Hepatocyte (in vitro differentiated cells): ENCODE measurements at regions not wholly inside any gene's neighbourhood (a gene's known extent, or its start where the extent isn't known, plus 50 kb on each side); places are given as distances from the start of the nearest gene placed in this dataset.

Experiments used
- DNase-seq: peaks from one replicate; pipeline ENCODE4 v3.0.0-alpha.2; 2016; ENCODE audit warnings: low spot score
- H2AFZ ChIP-seq: fragments of 200-600 bp; sonication (generic); 2 replicates; pipeline ENCODE4 v1.6.0; 2016; ENCODE audit warnings: antibody characterized with exemption, mild to moderate bottlenecking
- H3K27ac ChIP-seq: fragments of 200-600 bp; sonication (generic); 2 replicates; pipeline ENCODE4 v1.5.1; 2016; ENCODE audit warnings: mild to moderate bottlenecking
- H3K27me3 ChIP-seq: fragments of 200-600 bp; sonication (generic); 2 replicates; pipeline ENCODE4 v1.6.1; 2016
- H3K36me3 ChIP-seq: fragments of 200-600 bp; sonication (generic); replicated peaks from 2 replicates; pipeline ENCODE4 v1.5.1; 2016; ENCODE audit warnings: low read depth; ENCODE audit not compliant: insufficient read depth
- H3K4me1 ChIP-seq: fragments of 200-600 bp; sonication (generic); 2 replicates; pipeline ENCODE4 v1.5.1; 2016; ENCODE audit warnings: mild to moderate bottlenecking, moderate library complexity; ENCODE audit not compliant: insufficient read depth
- H3K4me2 ChIP-seq: fragments of 200-600 bp; sonication (generic); 2 replicates; pipeline ENCODE4 v1.6.0; 2016
- H3K4me3 ChIP-seq: fragments of 200-600 bp; sonication (generic); 2 replicates; pipeline ENCODE4 v1.5.1; 2016; ENCODE audit warnings: mild to moderate bottlenecking
- H3K79me2 ChIP-seq: fragments of 200-600 bp; sonication (generic); 2 replicates; pipeline ENCODE4 v1.6.0; 2017; ENCODE audit warnings: mild to moderate bottlenecking
- H3K9me2 ChIP-seq: fragments of 200-600 bp; sonication (generic); replicated peaks from 2 replicates; pipeline ENCODE4 v1.6.0; 2017; ENCODE audit warnings: mild to moderate bottlenecking; ENCODE audit not compliant: insufficient read depth
- H3K9me3 ChIP-seq: fragments of 200-600 bp; sonication (generic); 2 replicates; pipeline ENCODE4 v1.5.1; 2016; ENCODE audit warnings: low read depth, mild to moderate bottlenecking
- H4K20me1 ChIP-seq: fragments of 200-600 bp; sonication (generic); 2 replicates; pipeline ENCODE4 v1.6.0; 2016; ENCODE audit warnings: mild to moderate bottlenecking; ENCODE audit not compliant: insufficient read depth, poor library complexity, severe bottlenecking
- EZH2 ChIP-seq: fragments of 200-600 bp; sonication (generic); IDR thresholded peaks from 2 replicates; pipeline ENCODE4 v1.6.1; 2016; ENCODE audit warnings: antibody characterized with exemption, mild to moderate bottlenecking, borderline replicate concordance
- EZH2phosphoT487 ChIP-seq: fragments of 200-600 bp; sonication (generic); IDR thresholded peaks from one replicate; pipeline ENCODE4 v1.6.1; 2018; ENCODE audit warnings: antibody characterized with exemption, mild to moderate bottlenecking, low read depth, moderate library complexity; ENCODE audit not compliant: unreplicated experiment, severe bottlenecking
- WGBS: methylation state at CpG from one replicate; pipeline ENCODE4 v1.1.6; 2016; ENCODE audit warnings: low lambda C conversion rate; ENCODE audit errors: missing lambda C conversion rate; 5-methylcytosine and 5-hydroxymethylcytosine counted together
- TF ChIP-seq, protein P1 (sequence below): fragments of 200-600 bp; sonication (generic); IDR thresholded peaks from 2 replicates; pipeline ENCODE4 v1.5.1; 2016; ENCODE audit warnings: antibody characterized with exemption, mild to moderate bottlenecking; ENCODE audit not compliant: poor library complexity

DNA sequence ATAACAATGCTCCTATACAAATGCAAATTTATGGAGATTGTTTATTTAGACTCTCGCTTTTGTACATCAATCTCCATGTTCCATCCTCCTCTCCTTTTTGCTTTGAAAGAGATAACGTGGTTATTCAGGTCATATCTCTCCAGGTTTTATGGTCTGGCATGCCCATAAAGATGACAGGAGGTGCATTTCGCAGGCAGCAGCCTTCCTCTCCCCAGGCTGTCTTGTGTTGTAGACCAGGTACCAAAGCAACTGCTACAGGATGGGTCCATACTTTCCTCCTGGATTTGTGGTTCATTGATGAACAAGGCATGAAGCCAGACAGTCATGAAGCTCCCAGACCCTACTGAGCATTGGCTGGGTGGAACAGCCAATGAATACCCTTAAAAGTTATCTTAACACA, 400.2 kb upstream of the NPVF start:
- Histone ChIP-seq H3K9me3 (no peaks in the 10 kb centered on the region), H3K36me3 (no peaks in the 10 kb centered on the region), H3K27ac (no peak overlapping the region), H3K4me3 (no peak overlapping the region), H3K79me2 (no peaks in the 10 kb centered on the region), H2AFZ (no peak overlapping the region), H3K4me1 (no peaks in the 10 kb centered on the region), H3K27me3 (no peaks in the 10 kb centered on the region), H3K4me2 (no peak overlapping the region), H3K9me2 (no peaks in the 10 kb centered on the region), H4K20me1 (no peaks in the 10 kb centered on the region)
- WGBS, result 75% methylated on average over 3 of the region's 3 CpGs
- DNase-seq, result no peak
- TF ChIP-seq, protein P1, sequence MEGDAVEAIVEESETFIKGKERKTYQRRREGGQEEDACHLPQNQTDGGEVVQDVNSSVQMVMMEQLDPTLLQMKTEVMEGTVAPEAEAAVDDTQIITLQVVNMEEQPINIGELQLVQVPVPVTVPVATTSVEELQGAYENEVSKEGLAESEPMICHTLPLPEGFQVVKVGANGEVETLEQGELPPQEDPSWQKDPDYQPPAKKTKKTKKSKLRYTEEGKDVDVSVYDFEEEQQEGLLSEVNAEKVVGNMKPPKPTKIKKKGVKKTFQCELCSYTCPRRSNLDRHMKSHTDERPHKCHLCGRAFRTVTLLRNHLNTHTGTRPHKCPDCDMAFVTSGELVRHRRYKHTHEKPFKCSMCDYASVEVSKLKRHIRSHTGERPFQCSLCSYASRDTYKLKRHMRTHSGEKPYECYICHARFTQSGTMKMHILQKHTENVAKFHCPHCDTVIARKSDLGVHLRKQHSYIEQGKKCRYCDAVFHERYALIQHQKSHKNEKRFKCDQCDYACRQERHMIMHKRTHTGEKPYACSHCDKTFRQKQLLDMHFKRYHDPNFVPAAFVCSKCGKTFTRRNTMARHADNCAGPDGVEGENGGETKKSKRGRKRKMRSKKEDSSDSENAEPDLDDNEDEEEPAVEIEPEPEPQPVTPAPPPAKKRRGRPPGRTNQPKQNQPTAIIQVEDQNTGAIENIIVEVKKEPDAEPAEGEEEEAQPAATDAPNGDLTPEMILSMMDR, result no peak
- TF ChIP-seq EZH2phosphoT487, result no peak
- TF ChIP-seq EZH2, result no peak

DNA sequence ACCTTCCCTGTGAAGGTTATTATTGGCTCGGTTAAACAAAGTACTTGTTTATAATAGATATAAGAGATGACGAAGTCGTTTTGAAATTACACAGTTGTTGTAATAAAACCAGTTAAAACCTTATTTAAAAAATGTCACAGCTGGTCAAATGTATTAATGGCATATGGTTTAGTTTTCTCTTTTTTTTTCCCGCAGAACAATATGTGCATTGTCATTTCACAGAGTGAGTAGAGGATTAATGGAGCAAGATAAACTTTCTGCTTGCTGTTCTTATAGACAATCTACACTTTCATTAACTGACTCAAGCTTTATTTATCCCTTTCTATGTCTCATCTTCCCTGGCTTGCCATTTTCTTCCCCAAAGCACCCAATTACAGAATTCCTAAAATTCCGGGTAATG, 404.3 kb upstream of the NPVF start:
- Histone ChIP-seq H4K20me1 (no peaks in the 10 kb centered on the region), H2AFZ (no peak overlapping the region), H3K9me2 (no peaks in the 10 kb centered on the region), H3K36me3 (no peaks in the 10 kb centered on the region), H3K4me2 (no peak overlapping the region), H3K4me1 (peaks cover 5% of the 10 kb centered on the region), H3K27me3 (no peaks in the 10 kb centered on the region), H3K27ac (no peak overlapping the region), H3K79me2 (no peaks in the 10 kb centered on the region), H3K9me3 (no peaks in the 10 kb centered on the region), H3K4me3 (no peak overlapping the region)
- no peak for DNase-seq
- TF ChIP-seq EZH2phosphoT487, result no peak
- TF ChIP-seq EZH2, result no peak
- TF ChIP-seq, protein P1, result no peak
- WGBS, result 58% methylated on average over 5 of the region's 5 CpGs

DNA sequence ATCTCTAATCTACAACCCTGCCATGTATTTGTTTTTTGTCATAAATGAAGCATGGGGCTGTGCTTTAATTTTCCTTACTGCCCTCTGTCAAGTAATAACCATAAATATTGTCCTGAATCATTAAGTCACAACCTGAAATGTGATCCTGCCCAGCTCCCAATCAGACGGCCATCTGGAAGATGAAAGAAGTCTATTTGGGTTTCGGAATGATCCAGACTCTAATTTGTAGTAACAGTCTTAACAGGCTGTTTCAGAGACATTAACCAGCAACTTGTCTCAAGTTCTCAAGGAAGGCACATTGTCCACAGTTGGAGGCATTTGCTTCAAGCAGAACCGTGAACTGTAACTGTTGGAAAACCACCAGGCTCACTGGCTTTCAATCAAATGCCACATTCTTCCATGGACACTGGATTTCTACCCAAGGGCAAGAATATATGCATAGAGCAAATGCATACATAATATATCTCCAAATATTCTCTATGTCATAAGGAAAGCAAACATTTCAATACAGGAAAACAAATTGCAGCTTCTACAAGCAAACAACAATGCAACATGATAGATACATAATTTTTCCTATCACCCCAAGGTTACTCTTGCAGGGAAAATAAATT, 405.2 kb upstream of the NPVF start:
- 36% methylated on average over 3 of the region's 3 CpGs for WGBS
- Histone ChIP-seq H4K20me1 (no peaks in the 10 kb centered on the region), H3K9me2 (no peaks in the 10 kb centered on the region), H3K4me1 (peaks cover 9% of the 10 kb centered on the region), H3K4me3 (no peak overlapping the region), H3K4me2 (no peak overlapping the region), H3K27me3 (no peaks in the 10 kb centered on the region), H3K36me3 (no peaks in the 10 kb centered on the region), H3K79me2 (no peaks in the 10 kb centered on the region), H3K27ac (no peak overlapping the region), H3K9me3 (no peaks in the 10 kb centered on the region), H2AFZ (no peak overlapping the region)
- no peak for DNase-seq
- TF ChIP-seq EZH2, result no peak
- TF ChIP-seq, protein P1, result no peak
- no peak for TF ChIP-seq EZH2phosphoT487

DNA sequence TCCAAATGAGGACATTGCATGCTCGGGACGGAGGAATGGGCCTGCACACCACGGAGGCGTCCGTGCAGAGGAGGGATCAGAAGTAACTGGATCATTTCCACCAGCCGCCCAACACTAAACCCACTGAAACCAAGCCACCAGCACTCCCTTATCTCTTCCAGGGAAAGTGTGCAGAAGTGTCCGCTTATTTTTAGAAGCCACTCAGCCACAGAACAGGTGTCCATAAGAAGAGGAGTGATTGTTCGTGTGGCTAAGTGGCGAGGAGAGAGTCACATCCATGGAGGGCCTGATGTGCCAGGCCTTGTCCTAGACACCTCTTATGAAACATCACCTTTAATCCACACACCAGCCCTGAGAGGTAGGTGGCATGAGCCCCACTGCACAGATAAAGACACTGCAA, 407.9 kb upstream of the NPVF start:
- H3K27me3 ChIP-seq, result no peaks in the 10 kb centered on the region
- H3K79me2 ChIP-seq, result no peaks in the 10 kb centered on the region
- no peak overlapping the region for H3K4me3 ChIP-seq
- no peaks in the 10 kb centered on the region for H3K9me3 ChIP-seq
- peak overlapping the region; percentile 63 for H3K27ac ChIP-seq
- no peak for DNase-seq
- H3K4me2 ChIP-seq, result no peak overlapping the region
- peaks cover 9% of the 10 kb centered on the region for H3K4me1 ChIP-seq
- no peaks in the 10 kb centered on the region for H4K20me1 ChIP-seq
- TF ChIP-seq EZH2phosphoT487, result no peak
- TF ChIP-seq EZH2, result no peak
- TF ChIP-seq, protein P1, result no peak
- no peak overlapping the region for H2AFZ ChIP-seq
- no peaks in the 10 kb centered on the region for H3K9me2 ChIP-seq
- no peaks in the 10 kb centered on the region for H3K36me3 ChIP-seq
- WGBS, result 84% methylated on average over 9 of the region's 9 CpGs
